ENCODE measurements at regions not wholly inside any gene's neighbourhood (a gene's known extent, or its start where the extent isn't known, plus 50 kb on each side); places are given as distances from the start of the nearest gene placed in this dataset.
A peak's percentile ranks its signal among the peaks of the same experiment; 100 is the strongest.
"Not testable (repeated sequence)": the region's sequence is repeated elsewhere in the genome, so short reads cannot be mapped to it uniquely, and the experiment has no call there.

DNA sequence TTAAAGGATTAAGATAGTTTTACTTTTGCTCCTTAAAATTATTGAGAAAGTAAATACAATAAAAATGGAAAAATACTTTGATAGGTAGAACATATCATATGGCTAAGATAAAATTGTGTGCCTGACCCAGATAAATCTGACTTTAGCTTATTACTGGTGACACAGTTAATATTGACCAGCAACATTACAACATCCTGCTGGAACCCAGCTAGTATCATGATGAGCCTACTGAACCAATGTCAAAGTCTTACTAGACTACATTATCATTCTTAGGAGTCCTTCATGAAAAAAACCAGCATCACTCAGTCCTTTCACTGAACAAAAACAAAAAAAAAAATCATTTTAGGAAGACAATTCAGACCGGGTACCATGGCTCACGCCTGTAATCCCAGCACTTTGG lies 164.8 kb upstream of the CDK1 start:
- no peak for DNase-seq

- peak; percentile 83 for DNase-seq
These were observed 167.0 kb upstream of the CDK1 start for GRCh38 chr10:60611291-60611747.

- no peak for DNase-seq
These were observed 170.9 kb upstream of the CDK1 start for GRCh38 chr10:60607372-60607771.

GRCh38 chr10:60606343-60607080 lies 171.8 kb upstream of the CDK1 start:
- DNase-seq, result peak; percentile 62

- DNase-seq, result no peak
These were observed 172.8 kb upstream of the CDK1 start for GRCh38 chr10:60605476-60605875.

GRCh38 chr10:60604342-60604741 lies 173.9 kb upstream of the CDK1 start:
- DNase-seq, result no peak

GRCh38 chr10:60597513-60597912 lies 180.8 kb upstream of the CDK1 start:
- DNase-seq, result no peak

GRCh38 chr10:60595852-60596251 lies 182.4 kb upstream of the CDK1 start:
- DNase-seq, result no peak

- DNase-seq, result peak; percentile 66
These were observed 183.7 kb upstream of the CDK1 start for GRCh38 chr10:60594476-60595051.

DNA sequence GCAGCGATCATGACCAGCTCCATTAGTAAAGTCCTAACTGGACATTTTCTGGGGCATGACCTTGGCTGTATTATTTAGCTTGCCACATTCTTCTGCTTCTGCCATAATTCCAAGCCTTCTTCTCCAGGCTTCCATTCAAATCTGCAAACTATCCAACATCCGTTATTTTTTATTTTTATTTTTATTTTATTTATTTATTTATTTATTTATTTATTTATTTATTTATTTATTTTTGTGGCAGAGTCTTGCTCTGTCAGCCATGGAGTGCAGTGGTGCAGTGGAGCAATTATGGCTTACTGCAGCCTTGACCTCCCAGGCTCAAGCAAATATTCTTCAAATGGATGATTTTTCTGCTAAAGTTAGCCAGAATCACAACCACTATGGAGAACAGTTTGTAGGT lies 187.2 kb upstream of the CDK1 start:
- no peak for DNase-seq

DNA sequence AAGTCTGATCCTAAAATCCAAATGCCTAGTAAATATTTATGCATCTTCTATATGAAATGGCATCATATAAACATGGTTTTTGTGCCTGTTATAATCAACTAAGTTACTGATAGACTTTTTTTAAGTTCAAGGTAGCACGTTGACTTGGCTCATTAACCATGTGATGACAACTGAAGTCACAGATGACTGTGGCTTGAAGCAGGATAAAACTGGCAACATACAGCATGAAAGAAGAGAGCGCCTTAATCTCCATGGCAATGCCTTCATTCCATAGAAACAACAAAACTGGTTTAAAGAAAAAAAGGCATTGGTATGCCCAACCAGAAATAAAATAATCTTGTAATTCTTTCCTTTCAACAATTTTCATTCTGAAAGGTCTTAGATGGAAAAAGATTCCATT lies 188.9 kb upstream of the CDK1 start:
- no peak for DNase-seq

GRCh38 chr10:60581782-60582181 lies 192.1 kb upstream of the ANK3 start:
- not testable (repeated sequence) for DNase-seq

- DNase-seq, result no peak
These were observed 188.5 kb upstream of the ANK3 start for GRCh38 chr10:60578217-60578616.

GRCh38 chr10:60576130-60577069 lies 186.7 kb upstream of the ANK3 start:
- DNase-seq, result no peak

GRCh38 chr10:60575105-60575504 lies 185.4 kb upstream of the ANK3 start:
- no peak for DNase-seq

DNA sequence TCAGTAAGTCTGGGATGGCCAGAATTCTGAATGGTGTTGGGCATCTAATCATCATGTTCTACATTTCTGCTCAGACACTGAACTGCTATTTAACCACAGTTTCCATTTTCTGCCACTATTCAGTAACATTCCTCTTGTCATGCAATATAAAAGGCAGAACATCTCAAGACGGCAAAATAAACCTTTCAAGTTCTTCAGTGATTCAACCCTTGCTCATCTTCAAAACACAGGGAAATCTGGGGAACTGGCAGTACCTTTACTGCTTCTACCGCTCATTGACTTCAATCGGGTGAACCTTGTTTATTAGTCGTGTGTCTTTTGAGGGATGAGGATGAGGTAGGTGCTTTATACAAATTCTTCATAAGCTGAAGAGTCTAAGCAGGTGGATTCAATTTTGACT lies 184.7 kb upstream of the ANK3 start:
- DNase-seq, result no peak

DNA sequence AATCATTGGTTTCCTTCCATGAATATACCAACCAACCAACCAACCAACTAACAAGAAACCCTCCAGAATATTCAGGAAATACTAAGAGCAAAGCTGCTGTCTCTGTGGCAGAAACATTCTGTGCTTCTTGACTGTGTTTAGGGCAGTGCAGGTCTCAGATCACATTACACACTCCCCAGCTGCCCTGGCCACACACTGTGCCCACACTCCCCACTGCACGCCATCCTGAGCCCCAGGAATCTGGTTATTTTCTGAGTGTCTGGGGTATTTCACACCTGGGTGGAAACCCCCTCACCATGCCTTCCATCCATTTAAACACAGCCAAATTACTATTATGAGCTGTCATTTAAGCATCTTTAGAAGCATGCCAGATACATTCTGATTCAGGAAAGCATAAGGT lies 183.7 kb upstream of the ANK3 start:
- peak; percentile 90 for DNase-seq

- DNase-seq, result peak; percentile 78
These were observed 183.0 kb upstream of the ANK3 start for GRCh38 chr10:60572511-60573194.

- peak; percentile 29 for DNase-seq
These were observed 181.2 kb upstream of the ANK3 start for GRCh38 chr10:60570896-60571295.

- DNase-seq, result peak; percentile 64
These were observed 180.7 kb upstream of the ANK3 start for GRCh38 chr10:60570272-60570865.

DNA sequence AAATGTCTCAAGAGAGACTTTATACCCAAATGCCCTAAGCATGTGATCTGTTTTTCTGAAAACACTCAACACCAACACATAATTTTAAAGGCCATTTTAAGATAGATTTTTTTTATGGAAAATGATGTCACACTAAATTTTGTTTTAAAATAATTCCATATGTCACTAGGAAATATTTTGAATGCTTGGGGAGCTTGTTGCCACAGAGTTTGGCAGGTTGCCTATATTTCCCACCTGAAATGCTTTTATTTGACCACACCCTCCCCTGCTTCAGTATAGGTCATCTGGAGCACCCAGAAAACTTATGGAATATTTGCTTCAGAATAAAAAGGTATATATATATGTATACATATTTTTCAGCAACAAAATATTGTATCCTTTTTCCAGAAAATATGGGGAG lies 180.0 kb upstream of the ANK3 start:
- no peak for DNase-seq

- peak; percentile 88 for DNase-seq
These were observed 176.4 kb upstream of the ANK3 start for GRCh38 chr10:60566096-60566495.

- DNase-seq, result peak; percentile 47
These were observed 175.8 kb upstream of the ANK3 start for GRCh38 chr10:60565492-60565891.

Data from activated CD4-positive, alpha-beta T cell treated with anti-CD3 and anti-CD28 coated beads, Interleukin-10, Interleukin-2, amounts not matched to agents 100 ng/mL and 50 ng/mL, durations not matched to agents 16 hours and 8 hours (primary cell).